WTC11 (cell line): ENCODE measurements at regions not wholly inside any gene's neighbourhood (a gene's known extent, or its start where the extent isn't known, plus 50 kb on each side); places are given as distances from the start of the nearest gene placed in this dataset.

Source experiments
- ATAC-seq: fragments of 200-7000 bp; cut with Tn5 transposase; 2 replicates; pipeline ENCODE4 v1.10.0; 2021; ENCODE audit warnings: mild to moderate bottlenecking, moderate library complexity
- CTCF ChIA-PET: fragments of 300-600 bp; sonication (Branson Sonifier 250); formaldehyde crosslinking; loops from one replicate; lab custom pipeline; 2021; ENCODE audit warnings: antibody characterized with exemption; lab: Charles Lee
- POLR2A ChIA-PET: fragments of 350-600 bp; sonication (Branson Sonifier 250); formaldehyde crosslinking; loops from one replicate; lab custom pipeline; 2021; ENCODE audit warnings: antibody characterized with exemption; lab: Charles Lee
- DNase-seq: peaks from one replicate; pipeline ENCODE4 v3.0.0; 2021; ENCODE audit warnings: low spot score
- H3K27ac Mint-ChIP-seq: 2 replicates; pipeline ENCODE4 v1.8.0; 2021; ENCODE audit warnings: mixed read lengths
- H3K27me3 Mint-ChIP-seq: 2 replicates; pipeline ENCODE4 v1.8.0; 2021; ENCODE audit warnings: low read depth, mild to moderate bottlenecking, moderate library complexity, mixed read lengths
- H3K36me3 Mint-ChIP-seq: 2 replicates; pipeline ENCODE4 v1.8.0; 2021; ENCODE audit warnings: mixed read lengths
- H3K4me1 Mint-ChIP-seq: 2 replicates; pipeline ENCODE4 v1.8.0; 2022; ENCODE audit warnings: mixed read lengths
- H3K4me3 Mint-ChIP-seq: 2 replicates; pipeline ENCODE4 v1.8.0; 2021; ENCODE audit warnings: mild to moderate bottlenecking, moderate library complexity, mixed read lengths
- H3K9me3 Mint-ChIP-seq: 2 replicates; pipeline ENCODE4 v1.8.0; 2021; ENCODE audit warnings: mixed read lengths
- ATF2 ChIP-seq: sonication (generic); formaldehyde crosslinking; IDR thresholded peaks from 2 replicates; pipeline ENCODE4 v1.8.1; 2022; ENCODE audit warnings: low read depth, missing genetic modification reagents, borderline replicate concordance
- ETV6 ChIP-seq: sonication (generic); formaldehyde crosslinking; IDR thresholded peaks from 2 replicates; pipeline ENCODE4 v1.8.1; 2022; ENCODE audit warnings: mild to moderate bottlenecking, missing genetic modification reagents
- GTF2I ChIP-seq: fragments of 250-450 bp; sonication (Bioruptor Pico); conservative IDR thresholded peaks from 2 replicates; pipeline ENCODE4 v1.4.0; 2021; ENCODE audit warnings: mild to moderate bottlenecking
- MAX ChIP-seq: sonication (generic); formaldehyde crosslinking; IDR thresholded peaks from 2 replicates; pipeline ENCODE4 v1.8.0; 2022; ENCODE audit warnings: mild to moderate bottlenecking, missing genetic modification reagents
- MYBL2 ChIP-seq: sonication (generic); formaldehyde crosslinking; IDR thresholded peaks from 2 replicates; pipeline ENCODE4 v1.8.1; 2023; ENCODE audit warnings: mild to moderate bottlenecking, moderate library complexity, missing genetic modification reagents
- NFE2L1 ChIP-seq: sonication (generic); formaldehyde crosslinking; IDR thresholded peaks from 2 replicates; pipeline ENCODE4 v1.8.1; 2023; ENCODE audit warnings: missing genetic modification reagents
- PRRX2 ChIP-seq: fragments of 250-450 bp; sonication (Bioruptor Pico); IDR thresholded peaks from 2 replicates; pipeline ENCODE4 v1.8.0; 2021; ENCODE audit warnings: mild to moderate bottlenecking
- SMAD3 ChIP-seq: sonication (generic); formaldehyde crosslinking; IDR thresholded peaks from 2 replicates; pipeline ENCODE4 v1.8.0; 2022; ENCODE audit warnings: missing genetic modification reagents, mild to moderate bottlenecking, borderline replicate concordance
- USF2 ChIP-seq: sonication (generic); formaldehyde crosslinking; IDR thresholded peaks from 2 replicates; pipeline ENCODE4 v1.8.1; 2023; ENCODE audit warnings: mild to moderate bottlenecking, missing genetic modification reagents, moderate library complexity
- ZNF138 ChIP-seq: sonication (generic); formaldehyde crosslinking; conservative IDR thresholded peaks from 2 replicates; pipeline ENCODE4 v1.8.1; 2022; ENCODE audit warnings: mild to moderate bottlenecking, moderate library complexity, missing genetic modification reagents
- ZNF317 ChIP-seq: sonication (generic); formaldehyde crosslinking; IDR thresholded peaks from 2 replicates; pipeline ENCODE4 v1.8.1; 2023; ENCODE audit warnings: low read depth, mild to moderate bottlenecking, moderate library complexity, missing genetic modification reagents, borderline replicate concordance
- TF ChIP-seq, protein P1 (sequence below): sonication (generic); formaldehyde crosslinking; conservative IDR thresholded peaks from 2 replicates; pipeline ENCODE4 v1.8.1; 2023; ENCODE audit warnings: mild to moderate bottlenecking, low read depth, missing genetic modification reagents, moderate library complexity
- TF ChIP-seq, protein P2 (sequence below): sonication (generic); formaldehyde crosslinking; IDR thresholded peaks from 2 replicates; pipeline ENCODE4 v1.8.1; 2023; ENCODE audit warnings: mild to moderate bottlenecking, missing genetic modification reagents
- TF ChIP-seq, protein P3 (sequence below): sonication (generic); formaldehyde crosslinking; IDR thresholded peaks from 2 replicates; pipeline ENCODE4 v1.8.0; 2023; ENCODE audit warnings: missing genetic modification reagents
- TF ChIP-seq, protein P4 (sequence below): sonication (generic); formaldehyde crosslinking; IDR thresholded peaks from 2 replicates; pipeline ENCODE4 v1.8.1; 2023; ENCODE audit warnings: mild to moderate bottlenecking, moderate library complexity, missing genetic modification reagents

DNA sequence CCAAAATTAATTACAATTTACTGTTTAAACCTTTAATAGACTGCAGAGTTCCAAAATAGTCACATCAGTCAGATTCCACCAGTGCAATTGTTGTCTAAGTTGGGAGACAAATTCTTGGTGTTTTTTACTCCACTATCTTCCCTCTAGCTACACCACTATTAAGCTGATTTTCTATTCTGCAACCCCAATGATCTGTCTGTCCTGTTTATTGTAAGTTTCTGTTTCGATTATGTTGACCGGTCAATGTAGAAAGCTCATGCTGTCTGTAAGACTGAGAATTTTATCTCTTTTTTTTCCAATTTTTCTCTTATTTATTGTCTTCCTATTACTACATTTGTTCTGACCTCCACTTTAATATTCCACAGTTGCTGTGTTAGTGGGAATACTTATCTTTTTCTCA is 557.5 kb downstream of the SH2D4B start (continued):
- TF ChIP-seq ATF2 (CRISPR knock-in tag): no peak

GRCh38 chr10:81096558-81096957 is 558.9 kb downstream of the SH2D4B start:
- no peaks in the 10 kb centered on the region for H3K27me3 Mint-ChIP-seq
- DNase-seq: no peak
- H3K27ac Mint-ChIP-seq: no peak overlapping the region
- no peaks in the 10 kb centered on the region for H3K36me3 Mint-ChIP-seq
- no peak overlapping the region for H3K4me3 Mint-ChIP-seq
- peaks cover 10% of the 10 kb centered on the region for H3K9me3 Mint-ChIP-seq
- ChIA-PET CTCF (no interaction called here), POLR2A (no interaction called here)
- H3K4me1 Mint-ChIP-seq: no peaks in the 10 kb centered on the region
- no peak for ATAC-seq
- TF ChIP-seq ETV6 (CRISPR knock-in tag) (no peak), ZNF138 (CRISPR knock-in tag) (no peak), MYBL2 (CRISPR knock-in tag) (no peak), PRRX2 (CRISPR knock-in tag) (no peak), GTF2I (no peak), NFE2L1 (CRISPR knock-in tag) (no peak), SMAD3 (CRISPR knock-in tag) (no peak), USF2 (CRISPR knock-in tag) (no peak)
- TF ChIP-seq, protein P1, sequence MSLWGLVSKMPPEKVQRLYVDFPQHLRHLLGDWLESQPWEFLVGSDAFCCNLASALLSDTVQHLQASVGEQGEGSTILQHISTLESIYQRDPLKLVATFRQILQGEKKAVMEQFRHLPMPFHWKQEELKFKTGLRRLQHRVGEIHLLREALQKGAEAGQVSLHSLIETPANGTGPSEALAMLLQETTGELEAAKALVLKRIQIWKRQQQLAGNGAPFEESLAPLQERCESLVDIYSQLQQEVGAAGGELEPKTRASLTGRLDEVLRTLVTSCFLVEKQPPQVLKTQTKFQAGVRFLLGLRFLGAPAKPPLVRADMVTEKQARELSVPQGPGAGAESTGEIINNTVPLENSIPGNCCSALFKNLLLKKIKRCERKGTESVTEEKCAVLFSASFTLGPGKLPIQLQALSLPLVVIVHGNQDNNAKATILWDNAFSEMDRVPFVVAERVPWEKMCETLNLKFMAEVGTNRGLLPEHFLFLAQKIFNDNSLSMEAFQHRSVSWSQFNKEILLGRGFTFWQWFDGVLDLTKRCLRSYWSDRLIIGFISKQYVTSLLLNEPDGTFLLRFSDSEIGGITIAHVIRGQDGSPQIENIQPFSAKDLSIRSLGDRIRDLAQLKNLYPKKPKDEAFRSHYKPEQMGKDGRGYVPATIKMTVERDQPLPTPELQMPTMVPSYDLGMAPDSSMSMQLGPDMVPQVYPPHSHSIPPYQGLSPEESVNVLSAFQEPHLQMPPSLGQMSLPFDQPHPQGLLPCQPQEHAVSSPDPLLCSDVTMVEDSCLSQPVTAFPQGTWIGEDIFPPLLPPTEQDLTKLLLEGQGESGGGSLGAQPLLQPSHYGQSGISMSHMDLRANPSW (CRISPR knock-in tag): no peak

DNA sequence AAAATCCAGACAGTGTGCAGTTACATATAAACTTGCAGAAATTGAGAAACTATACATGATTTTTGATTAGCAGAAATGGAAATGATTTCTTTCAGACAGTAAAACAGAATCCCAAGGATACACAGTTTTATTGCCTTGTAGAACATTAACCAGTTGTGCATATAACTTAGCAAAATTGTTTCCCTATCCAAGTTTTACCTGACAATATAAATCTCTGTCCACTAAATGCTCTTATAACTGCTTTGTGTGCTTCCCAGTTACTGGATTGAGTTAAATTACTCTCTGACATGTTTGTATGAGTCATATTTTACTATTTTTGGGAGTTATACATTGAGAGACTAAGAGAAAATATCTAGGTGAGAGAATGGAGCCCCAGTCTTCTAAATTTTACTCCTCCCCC is 563.4 kb downstream of the SH2D4B start:
- Mint-ChIP-seq H3K36me3 (no peaks in the 10 kb centered on the region), H3K9me3 (0 out of 2 replicates have a peak, but pooled peaks cover 3% of the 10 kb centered on the region), H3K27me3 (no peaks in the 10 kb centered on the region), H3K4me1 (no peaks in the 10 kb centered on the region), H3K27ac (no peak overlapping the region), H3K4me3 (no peak overlapping the region)
- ChIA-PET POLR2A (no interaction called here), CTCF (no interaction called here)
- TF ChIP-seq, protein P2, sequence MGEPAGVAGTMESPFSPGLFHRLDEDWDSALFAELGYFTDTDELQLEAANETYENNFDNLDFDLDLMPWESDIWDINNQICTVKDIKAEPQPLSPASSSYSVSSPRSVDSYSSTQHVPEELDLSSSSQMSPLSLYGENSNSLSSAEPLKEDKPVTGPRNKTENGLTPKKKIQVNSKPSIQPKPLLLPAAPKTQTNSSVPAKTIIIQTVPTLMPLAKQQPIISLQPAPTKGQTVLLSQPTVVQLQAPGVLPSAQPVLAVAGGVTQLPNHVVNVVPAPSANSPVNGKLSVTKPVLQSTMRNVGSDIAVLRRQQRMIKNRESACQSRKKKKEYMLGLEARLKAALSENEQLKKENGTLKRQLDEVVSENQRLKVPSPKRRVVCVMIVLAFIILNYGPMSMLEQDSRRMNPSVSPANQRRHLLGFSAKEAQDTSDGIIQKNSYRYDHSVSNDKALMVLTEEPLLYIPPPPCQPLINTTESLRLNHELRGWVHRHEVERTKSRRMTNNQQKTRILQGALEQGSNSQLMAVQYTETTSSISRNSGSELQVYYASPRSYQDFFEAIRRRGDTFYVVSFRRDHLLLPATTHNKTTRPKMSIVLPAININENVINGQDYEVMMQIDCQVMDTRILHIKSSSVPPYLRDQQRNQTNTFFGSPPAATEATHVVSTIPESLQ (CRISPR knock-in tag): no peak
- TF ChIP-seq MYBL2 (CRISPR knock-in tag) (no peak), MAX (CRISPR knock-in tag) (no peak), ZNF317 (CRISPR knock-in tag) (no peak)
- TF ChIP-seq, protein P3, sequence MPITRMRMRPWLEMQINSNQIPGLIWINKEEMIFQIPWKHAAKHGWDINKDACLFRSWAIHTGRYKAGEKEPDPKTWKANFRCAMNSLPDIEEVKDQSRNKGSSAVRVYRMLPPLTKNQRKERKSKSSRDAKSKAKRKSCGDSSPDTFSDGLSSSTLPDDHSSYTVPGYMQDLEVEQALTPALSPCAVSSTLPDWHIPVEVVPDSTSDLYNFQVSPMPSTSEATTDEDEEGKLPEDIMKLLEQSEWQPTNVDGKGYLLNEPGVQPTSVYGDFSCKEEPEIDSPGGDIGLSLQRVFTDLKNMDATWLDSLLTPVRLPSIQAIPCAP (CRISPR knock-in tag): no peak
- TF ChIP-seq, protein P4, sequence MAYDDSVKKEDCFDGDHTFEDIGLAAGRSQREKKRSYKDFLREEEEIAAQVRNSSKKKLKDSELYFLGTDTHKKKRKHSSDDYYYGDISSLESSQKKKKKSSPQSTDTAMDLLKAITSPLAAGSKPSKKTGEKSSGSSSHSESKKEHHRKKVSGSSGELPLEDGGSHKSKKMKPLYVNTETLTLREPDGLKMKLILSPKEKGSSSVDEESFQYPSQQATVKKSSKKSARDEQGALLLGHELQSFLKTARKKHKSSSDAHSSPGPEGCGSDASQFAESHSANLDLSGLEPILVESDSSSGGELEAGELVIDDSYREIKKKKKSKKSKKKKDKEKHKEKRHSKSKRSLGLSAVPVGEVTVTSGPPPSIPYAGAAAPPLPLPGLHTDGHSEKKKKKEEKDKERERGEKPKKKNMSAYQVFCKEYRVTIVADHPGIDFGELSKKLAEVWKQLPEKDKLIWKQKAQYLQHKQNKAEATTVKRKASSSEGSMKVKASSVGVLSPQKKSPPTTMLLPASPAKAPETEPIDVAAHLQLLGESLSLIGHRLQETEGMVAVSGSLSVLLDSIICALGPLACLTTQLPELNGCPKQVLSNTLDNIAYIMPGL (CRISPR knock-in tag): no peak
- DNase-seq (no peak), ATAC-seq (no peak)
